ENCODE measurements at regions not wholly inside any gene's neighbourhood (a gene's known extent, or its start where the extent isn't known, plus 50 kb on each side); places are given as distances from the start of the nearest gene placed in this dataset.

DNA sequence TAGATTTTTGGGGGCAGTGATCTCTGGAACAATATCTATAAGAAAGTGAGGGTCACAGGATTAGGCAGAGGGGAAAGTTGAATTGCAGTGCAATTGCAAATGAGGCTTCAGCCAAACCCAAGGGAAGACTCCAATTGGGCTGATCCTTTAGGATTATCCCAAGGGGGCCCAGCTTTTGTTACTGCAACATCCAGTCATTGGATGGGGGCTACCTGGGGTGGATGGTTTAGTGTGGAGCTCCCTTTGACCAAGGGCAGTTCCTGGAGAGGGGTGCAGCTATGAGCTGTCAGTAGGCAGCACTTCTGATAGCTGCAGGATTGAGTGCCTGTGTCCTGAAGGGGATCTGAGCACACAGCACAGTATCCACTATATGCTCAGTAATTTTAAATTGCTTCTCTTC lies 355.2 kb upstream of the AZI2 start:
- H3K4me3 Mint-ChIP-seq (ENCODE audit: low read depth): no peak overlapping the region

DNA sequence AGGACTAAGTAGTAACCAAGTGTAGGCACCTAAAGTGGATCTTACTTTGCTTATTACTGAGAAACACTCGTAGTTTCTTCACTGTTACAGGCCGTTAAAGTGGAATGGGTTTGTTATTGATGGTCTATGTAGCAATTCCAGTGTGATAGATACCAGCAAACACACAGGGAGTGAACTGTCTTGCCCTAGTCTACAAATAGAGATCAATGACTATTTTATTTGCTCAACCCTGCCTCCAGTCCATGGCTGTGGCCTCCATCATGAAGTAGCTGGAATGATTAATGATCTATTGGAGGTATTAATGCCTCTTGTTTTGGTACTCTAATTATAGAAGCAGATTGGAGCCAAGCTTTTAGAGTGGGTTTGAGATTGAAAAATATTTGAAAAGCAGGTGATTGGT lies 362.7 kb upstream of the AZI2 start:
- Mint-ChIP-seq H3K9me3 (no peaks in the 10 kb centered on the region), H3K4me1 (ENCODE audit: low read depth) (no peaks in the 10 kb centered on the region), H3K27me3 (ENCODE audit: low read depth) (no peaks in the 10 kb centered on the region), H3K27ac (no peak overlapping the region), H3K36me3 (ENCODE audit: low read depth) (no peaks in the 10 kb centered on the region), H3K4me3 (ENCODE audit: low read depth) (no peak overlapping the region)
- no peak for DNase-seq (ENCODE audit: low spot score)
- intact Hi-C loops (cut with micrococcal nuclease): no loop called here

More for the DNA sequence above, 355.2 kb upstream of the AZI2 start:
- no peak overlapping the region for H3K27ac Mint-ChIP-seq
- H3K9me3 Mint-ChIP-seq: no peaks in the 10 kb centered on the region
- no peaks in the 10 kb centered on the region for H3K27me3 Mint-ChIP-seq (ENCODE audit: low read depth)
- H3K4me1 Mint-ChIP-seq (ENCODE audit: low read depth): no peaks in the 10 kb centered on the region
- intact Hi-C loops (cut with micrococcal nuclease): no loop called here
- no peaks in the 10 kb centered on the region for H3K36me3 Mint-ChIP-seq (ENCODE audit: low read depth)
- no peak for DNase-seq (ENCODE audit: low spot score)

DNA sequence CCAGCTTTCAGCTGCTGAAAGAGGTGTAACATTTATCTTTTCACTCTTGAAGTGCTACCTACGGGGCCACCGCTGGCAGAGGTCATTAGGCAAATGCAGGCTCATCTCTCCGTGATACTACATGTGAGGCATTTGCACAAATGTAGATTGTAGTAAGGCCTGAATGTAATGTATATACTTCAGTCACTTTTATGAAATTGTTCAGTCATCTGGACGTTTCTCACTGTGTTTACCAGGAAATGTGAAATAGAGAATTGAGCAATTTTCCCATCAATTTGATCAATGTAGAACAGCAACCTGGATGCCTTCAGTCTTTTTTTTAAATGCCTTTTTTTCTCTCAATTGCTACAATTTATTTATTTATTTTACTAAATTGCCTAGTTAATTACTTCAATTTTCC lies 368.3 kb upstream of the AZI2 start:
- intact Hi-C loops (cut with micrococcal nuclease): no loop called here
- no peak for DNase-seq (ENCODE audit: low spot score)
- no peaks in the 10 kb centered on the region for H3K4me1 Mint-ChIP-seq (ENCODE audit: low read depth)
- H3K4me3 Mint-ChIP-seq (ENCODE audit: low read depth): no peak overlapping the region
- H3K36me3 Mint-ChIP-seq (ENCODE audit: low read depth): no peaks in the 10 kb centered on the region
- H3K27ac Mint-ChIP-seq: no peak overlapping the region
- no peaks in the 10 kb centered on the region for H3K9me3 Mint-ChIP-seq
- H3K27me3 Mint-ChIP-seq (ENCODE audit: low read depth): no peaks in the 10 kb centered on the region

DNA sequence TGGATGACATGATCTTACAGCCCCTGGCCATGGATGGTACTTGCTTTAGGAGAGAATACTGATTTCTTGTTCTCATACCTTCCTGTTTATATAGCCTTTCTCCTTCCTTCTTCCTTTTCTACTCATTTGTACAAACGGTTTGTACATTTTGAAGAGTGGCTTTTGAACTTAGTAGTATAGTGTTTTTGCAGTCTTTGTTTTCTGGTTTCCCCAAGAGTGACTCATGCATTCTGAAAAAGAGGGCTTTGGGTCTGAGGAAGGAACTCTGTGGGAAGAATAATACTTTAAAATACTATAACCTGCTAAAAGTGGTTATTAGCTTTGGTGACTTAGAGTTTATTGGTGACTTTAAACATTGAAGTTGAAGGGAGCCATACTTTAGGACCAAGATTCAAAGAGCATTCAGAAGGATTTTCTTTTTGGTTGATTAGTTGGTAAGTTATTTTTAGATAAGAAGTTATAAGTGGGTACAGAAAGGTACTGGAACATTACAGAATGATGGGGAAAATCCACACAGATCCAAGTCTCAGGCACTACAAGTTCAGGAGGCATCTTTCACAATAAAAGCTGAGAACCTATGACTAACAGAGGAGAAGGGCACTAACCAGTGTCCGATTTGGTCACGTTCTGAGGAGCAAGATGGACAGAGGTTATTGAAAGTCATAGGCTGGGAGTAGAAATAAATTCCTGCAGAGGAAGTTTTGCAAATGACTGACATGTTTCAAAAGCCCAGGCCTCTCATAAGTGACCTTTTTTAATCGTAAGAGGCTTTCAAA lies 369.6 kb upstream of the AZI2 start:
- intact Hi-C loops (cut with micrococcal nuclease): no loop called here
- H3K4me1 Mint-ChIP-seq (ENCODE audit: low read depth): no peaks in the 10 kb centered on the region
- DNase-seq (ENCODE audit: low spot score): no peak
- H3K4me3 Mint-ChIP-seq (ENCODE audit: low read depth): no peak overlapping the region
- no peak overlapping the region for H3K27ac Mint-ChIP-seq
- H3K27me3 Mint-ChIP-seq (ENCODE audit: low read depth): no peaks in the 10 kb centered on the region
- H3K9me3 Mint-ChIP-seq: no peaks in the 10 kb centered on the region
- no peaks in the 10 kb centered on the region for H3K36me3 Mint-ChIP-seq (ENCODE audit: low read depth)

GRCh38 chr3:28726840-28727239 lies 378.2 kb upstream of the AZI2 start:
- Mint-ChIP-seq H3K9me3 (no peaks in the 10 kb centered on the region), H3K36me3 (ENCODE audit: low read depth) (no peaks in the 10 kb centered on the region), H3K27me3 (ENCODE audit: low read depth) (no peaks in the 10 kb centered on the region), H3K4me1 (ENCODE audit: low read depth) (no peaks in the 10 kb centered on the region), H3K4me3 (ENCODE audit: low read depth) (no peak overlapping the region), H3K27ac (no peak overlapping the region)
- no peak for DNase-seq (ENCODE audit: low spot score)
- intact Hi-C loops (cut with micrococcal nuclease): no loop called here

- Mint-ChIP-seq H3K27ac (no peak overlapping the region), H3K9me3 (no peaks in the 10 kb centered on the region), H3K36me3 (ENCODE audit: low read depth) (no peaks in the 10 kb centered on the region), H3K4me1 (ENCODE audit: low read depth) (no peaks in the 10 kb centered on the region), H3K4me3 (ENCODE audit: low read depth) (no peak overlapping the region), H3K27me3 (ENCODE audit: low read depth) (no peaks in the 10 kb centered on the region)
- no peak for DNase-seq (ENCODE audit: low spot score)
- intact Hi-C loops (cut with micrococcal nuclease): no loop called here
Observed at GRCh38 chr3:28727307-28727706, 378.7 kb upstream of the AZI2 start.

DNA sequence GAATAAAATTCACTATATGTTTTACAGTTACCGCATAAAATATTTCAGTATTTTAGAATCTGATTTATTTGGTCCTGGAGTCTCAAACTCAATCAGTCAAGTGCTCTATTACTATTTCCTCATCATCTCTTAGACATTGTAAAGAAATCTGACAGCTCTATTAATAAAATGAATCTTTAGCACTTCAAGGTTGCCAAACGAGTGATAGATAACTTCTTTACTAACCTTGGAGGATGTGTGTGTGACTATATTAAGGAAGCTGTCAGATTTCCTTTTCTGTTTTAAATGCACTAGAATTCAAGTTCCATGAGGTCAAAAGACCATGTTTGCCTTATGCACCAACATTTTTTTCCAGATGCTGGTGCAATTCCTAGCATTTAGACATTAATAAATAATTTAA lies 389.8 kb upstream of the AZI2 start:
- Mint-ChIP-seq H3K9me3 (peaks cover 17% of the 10 kb centered on the region), H3K27ac (no peak overlapping the region), H3K27me3 (ENCODE audit: low read depth) (no peaks in the 10 kb centered on the region), H3K36me3 (ENCODE audit: low read depth) (no peaks in the 10 kb centered on the region), H3K4me1 (ENCODE audit: low read depth) (no peaks in the 10 kb centered on the region), H3K4me3 (ENCODE audit: low read depth) (no peak overlapping the region)
- no peak for DNase-seq (ENCODE audit: low spot score)
- intact Hi-C loops (cut with micrococcal nuclease): no loop called here

- intact Hi-C loops (cut with micrococcal nuclease): no loop called here
- H3K27me3 Mint-ChIP-seq (ENCODE audit: low read depth): no peaks in the 10 kb centered on the region
- H3K36me3 Mint-ChIP-seq (ENCODE audit: low read depth): no peaks in the 10 kb centered on the region
- no peak overlapping the region for H3K27ac Mint-ChIP-seq
- no peak overlapping the region for H3K4me3 Mint-ChIP-seq (ENCODE audit: low read depth)
- no peak for DNase-seq (ENCODE audit: low spot score)
- no peaks in the 10 kb centered on the region for H3K4me1 Mint-ChIP-seq (ENCODE audit: low read depth)
- peaks cover 6% of the 10 kb centered on the region for H3K9me3 Mint-ChIP-seq
Observed at GRCh38 chr3:28739647-28740046, 391.0 kb upstream of the AZI2 start.

- Mint-ChIP-seq H3K9me3 (no peaks in the 10 kb centered on the region), H3K27me3 (ENCODE audit: low read depth) (no peaks in the 10 kb centered on the region), H3K36me3 (ENCODE audit: low read depth) (no peaks in the 10 kb centered on the region), H3K4me1 (ENCODE audit: low read depth) (no peaks in the 10 kb centered on the region), H3K27ac (no peak overlapping the region), H3K4me3 (ENCODE audit: low read depth) (no peak overlapping the region)
- no peak for DNase-seq (ENCODE audit: low spot score)
- intact Hi-C loops (cut with micrococcal nuclease): no loop called here
Observed at GRCh38 chr3:28743271-28743670, 394.6 kb upstream of the AZI2 start.

GRCh38 chr3:28743831-28744230 lies 395.2 kb upstream of the AZI2 start:
- H3K27me3 Mint-ChIP-seq (ENCODE audit: low read depth): no peaks in the 10 kb centered on the region
- no peak overlapping the region for H3K4me3 Mint-ChIP-seq (ENCODE audit: low read depth)
- no peak overlapping the region for H3K27ac Mint-ChIP-seq
- intact Hi-C loops (cut with micrococcal nuclease): no loop called here
- H3K36me3 Mint-ChIP-seq (ENCODE audit: low read depth): no peaks in the 10 kb centered on the region
- no peaks in the 10 kb centered on the region for H3K9me3 Mint-ChIP-seq
- H3K4me1 Mint-ChIP-seq (ENCODE audit: low read depth): no peaks in the 10 kb centered on the region
- DNase-seq (ENCODE audit: low spot score): no peak

DNA sequence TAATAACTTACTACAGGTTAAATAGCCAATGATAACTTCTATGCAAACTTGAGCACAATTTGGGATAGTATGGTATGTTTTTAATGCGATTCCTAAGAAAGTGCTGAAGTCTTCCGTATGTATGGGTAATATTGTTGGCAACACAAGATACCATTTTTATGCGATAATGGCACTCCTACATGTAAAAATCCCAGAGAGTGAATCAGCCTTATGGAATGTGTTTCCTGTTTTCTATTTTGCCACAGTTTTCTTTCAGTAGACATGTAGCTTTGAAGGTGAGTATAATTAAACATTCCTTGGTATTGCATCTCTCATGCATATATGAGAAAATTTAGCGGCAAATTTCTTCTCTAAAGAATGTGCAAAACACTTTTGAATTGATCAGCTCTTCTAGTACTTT lies 396.8 kb upstream of the AZI2 start:
- no peaks in the 10 kb centered on the region for H3K4me1 Mint-ChIP-seq (ENCODE audit: low read depth)
- no peaks in the 10 kb centered on the region for H3K27me3 Mint-ChIP-seq (ENCODE audit: low read depth)
- no peak overlapping the region for H3K4me3 Mint-ChIP-seq (ENCODE audit: low read depth)
- peaks cover 11% of the 10 kb centered on the region for H3K9me3 Mint-ChIP-seq
- intact Hi-C loops (cut with micrococcal nuclease): no loop called here
- no peak overlapping the region for H3K27ac Mint-ChIP-seq
- DNase-seq (ENCODE audit: low spot score): no peak
- no peaks in the 10 kb centered on the region for H3K36me3 Mint-ChIP-seq (ENCODE audit: low read depth)

- DNase-seq (ENCODE audit: low spot score): no peak
- H3K27me3 Mint-ChIP-seq (ENCODE audit: low read depth): no peaks in the 10 kb centered on the region
- H3K27ac Mint-ChIP-seq: no peak overlapping the region
- H3K9me3 Mint-ChIP-seq: peaks cover 16% of the 10 kb centered on the region
- H3K36me3 Mint-ChIP-seq (ENCODE audit: low read depth): no peaks in the 10 kb centered on the region
- intact Hi-C loops (cut with micrococcal nuclease): no loop called here
- no peak overlapping the region for H3K4me3 Mint-ChIP-seq (ENCODE audit: low read depth)
- H3K4me1 Mint-ChIP-seq (ENCODE audit: low read depth): no peaks in the 10 kb centered on the region
Observed at GRCh38 chr3:28745916-28746617, 397.4 kb upstream of the AZI2 start.

DNA sequence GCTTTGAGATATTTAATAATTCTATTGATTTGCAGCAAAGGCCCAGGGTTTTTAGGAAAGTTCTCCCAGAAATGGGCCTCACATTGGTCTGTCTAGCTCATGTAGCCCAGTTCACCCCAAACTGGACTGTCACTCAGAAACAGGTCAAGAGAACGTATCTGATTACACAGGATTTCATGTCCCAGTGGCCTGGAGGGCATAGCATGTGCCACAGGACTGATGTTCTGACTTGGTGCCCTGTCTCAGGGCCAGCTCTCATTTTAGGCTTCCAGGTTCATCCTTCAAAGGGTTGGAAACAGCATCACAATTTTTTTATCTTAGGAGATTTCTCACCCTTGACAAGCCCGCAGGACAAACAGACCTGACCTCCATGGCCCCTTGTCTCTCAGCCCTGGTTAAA lies 398.4 kb upstream of the AZI2 start:
- no peaks in the 10 kb centered on the region for H3K27me3 Mint-ChIP-seq (ENCODE audit: low read depth)
- no peaks in the 10 kb centered on the region for H3K4me1 Mint-ChIP-seq (ENCODE audit: low read depth)
- intact Hi-C loops (cut with micrococcal nuclease): no loop called here
- no peak overlapping the region for H3K4me3 Mint-ChIP-seq (ENCODE audit: low read depth)
- H3K36me3 Mint-ChIP-seq (ENCODE audit: low read depth): no peaks in the 10 kb centered on the region
- H3K27ac Mint-ChIP-seq: no peak overlapping the region
- peaks cover 25% of the 10 kb centered on the region for H3K9me3 Mint-ChIP-seq
- DNase-seq (ENCODE audit: low spot score): no peak

Measured in activated T-helper 2 cell treated with anti-CD3 and anti-CD28 coated beads, Interferon-gamma antibody, Interleukin-2, Interleukin-4, amounts not matched to agents 10 μg/mL and 5 μg/mL and 100 μg/mL, durations not matched to agents 14 hours and 24 hours and 36 hours (primary cell).